ENCODE measurements at regions not wholly inside any gene's neighbourhood (a gene's known extent, or its start where the extent isn't known, plus 50 kb on each side); places are given as distances from the start of the nearest gene placed in this dataset.
"Not testable (repeated sequence)": the region's sequence is repeated elsewhere in the genome, so short reads cannot be mapped to it uniquely, and the experiment has no call there.

- DNase-seq (ENCODE audit: low read depth) = no peak
These were observed 50.8 kb upstream of the PRSS1 start for GRCh38 chr7:142698429-142698828.

GRCh38 chr7:142697270-142697669, 52.0 kb upstream of the PRSS1 start:
- no peak for DNase-seq (ENCODE audit: low read depth)

- no peak for DNase-seq (ENCODE audit: low read depth)
These were observed 52.7 kb upstream of the PRSS1 start for GRCh38 chr7:142696456-142697179.

GRCh38 chr7:142693911-142694310, 55.4 kb upstream of the PRSS1 start:
- no peak for DNase-seq (ENCODE audit: low read depth)

- no peak for DNase-seq (ENCODE audit: low read depth)
These were observed 58.6 kb upstream of the PRSS1 start for GRCh38 chr7:142690554-142691182.

GRCh38 chr7:142689439-142690120, 59.7 kb upstream of the PRSS1 start:
- DNase-seq (ENCODE audit: low read depth) = no peak

GRCh38 chr7:142685877-142686508, 63.3 kb upstream of the PRSS1 start:
- no peak for DNase-seq (ENCODE audit: low read depth)

- no peak for DNase-seq (ENCODE audit: low read depth)
These were observed 67.8 kb upstream of the PRSS1 start for GRCh38 chr7:142681314-142682092.

GRCh38 chr7:142671506-142671905, 77.8 kb upstream of the PRSS1 start:
- no peak for DNase-seq (ENCODE audit: low read depth)

GRCh38 chr7:142670511-142670910, 78.8 kb upstream of the PRSS1 start:
- DNase-seq (ENCODE audit: low read depth) = no peak

GRCh38 chr7:142669074-142669654, 80.1 kb upstream of the PRSS1 start:
- no peak for DNase-seq (ENCODE audit: low read depth)

GRCh38 chr7:142668495-142668894, 80.8 kb upstream of the PRSS1 start:
- no peak for DNase-seq (ENCODE audit: low read depth)

GRCh38 chr7:142657376-142657775, 91.9 kb upstream of the PRSS1 start:
- DNase-seq (ENCODE audit: low read depth) = no peak

- no peak for DNase-seq (ENCODE audit: low read depth)
These were observed 94.9 kb upstream of the PRSS1 start for GRCh38 chr7:142654398-142654797.

- no peak for DNase-seq (ENCODE audit: low read depth)
These were observed 101.5 kb upstream of the PRSS1 start for GRCh38 chr7:142647749-142648148.

GRCh38 chr7:142646386-142647140, 102.7 kb upstream of the PRSS1 start:
- DNase-seq (ENCODE audit: low read depth) = no peak

- DNase-seq (ENCODE audit: low read depth) = no peak
These were observed 103.5 kb upstream of the PRSS1 start for GRCh38 chr7:142645777-142646176.

GRCh38 chr7:142642316-142642715, 107.0 kb upstream of the PRSS1 start:
- DNase-seq (ENCODE audit: low read depth) = no peak

GRCh38 chr7:142641252-142641651, 108.0 kb upstream of the PRSS1 start:
- not testable (repeated sequence) for DNase-seq (ENCODE audit: low read depth)

- DNase-seq (ENCODE audit: low read depth) = no peak
These were observed 110.7 kb upstream of the PRSS1 start for GRCh38 chr7:142638581-142638980.

GRCh38 chr7:142637240-142637639, 112.0 kb upstream of the PRSS1 start:
- no peak for DNase-seq (ENCODE audit: low read depth)
